Left kidney (tissue), 1 donor: ENCODE measurements at regions not wholly inside any gene's neighbourhood (a gene's known extent, or its start where the extent isn't known, plus 50 kb on each side); places are given as distances from the start of the nearest gene placed in this dataset.
A peak's percentile ranks its signal among the peaks of the same experiment; 100 is the strongest.
"Not testable (repeated sequence)": the region's sequence is repeated elsewhere in the genome, so short reads cannot be mapped to it uniquely, and the experiment has no call there.

Source experiments
- DNase-seq: peaks from one replicate; pipeline ENCODE4 v3.0.0-alpha.2; 2013

GRCh38 chr18:22702806-22703205, 230.3 kb upstream of the RBBP8 start:
- DNase-seq: no peak

GRCh38 chr18:22703883-22704585, 229.1 kb upstream of the RBBP8 start:
- peak; percentile 60 for DNase-seq

GRCh38 chr18:22704586-22704918, 228.6 kb upstream of the RBBP8 start:
- DNase-seq: no peak

- no peak for DNase-seq
Observed at GRCh38 chr18:22705328-22705727, 227.8 kb upstream of the RBBP8 start.

- not testable (repeated sequence) for DNase-seq
Observed at GRCh38 chr18:22706025-22706424, 227.1 kb upstream of the RBBP8 start.

GRCh38 chr18:22709288-22710060, 223.7 kb upstream of the RBBP8 start:
- DNase-seq: peak; percentile 51

GRCh38 chr18:22710673-22711191, 222.4 kb upstream of the RBBP8 start:
- DNase-seq: no peak

- DNase-seq: peak; percentile 40
Observed at GRCh38 chr18:22711192-22711685, 221.9 kb upstream of the RBBP8 start.

GRCh38 chr18:22713511-22713910, 219.6 kb upstream of the RBBP8 start:
- DNase-seq: no peak

- DNase-seq: not testable (repeated sequence)
Observed at GRCh38 chr18:22717536-22717935, 215.6 kb upstream of the RBBP8 start.

- DNase-seq: no peak
Observed at GRCh38 chr18:22723221-22723620, 209.9 kb upstream of the RBBP8 start.

- DNase-seq: peak; percentile 44
Observed at GRCh38 chr18:22723773-22724172, 209.4 kb upstream of the RBBP8 start.

- DNase-seq: no peak
Observed at GRCh38 chr18:22726469-22726868, 206.7 kb upstream of the RBBP8 start.

- DNase-seq: no peak
Observed at GRCh38 chr18:22728016-22728415, 205.1 kb upstream of the RBBP8 start.

- no peak for DNase-seq
Observed at GRCh38 chr18:22728481-22729105, 204.5 kb upstream of the RBBP8 start.

- no peak for DNase-seq
Observed at GRCh38 chr18:22731398-22731797, 201.7 kb upstream of the RBBP8 start.

- DNase-seq: no peak
Observed at GRCh38 chr18:22734105-22734661, 198.9 kb upstream of the RBBP8 start.

- DNase-seq: no peak
Observed at GRCh38 chr18:22734791-22735627, 198.1 kb upstream of the RBBP8 start.

- no peak for DNase-seq
Observed at GRCh38 chr18:22737054-22737453, 196.1 kb upstream of the RBBP8 start.

GRCh38 chr18:22739061-22739642, 194.0 kb upstream of the RBBP8 start:
- no peak for DNase-seq

GRCh38 chr18:22739789-22740188, 193.3 kb upstream of the RBBP8 start:
- no peak for DNase-seq
